ENCODE measurements at regions not wholly inside any gene's neighbourhood (a gene's known extent, or its start where the extent isn't known, plus 50 kb on each side); places are given as distances from the start of the nearest gene placed in this dataset.

DNA sequence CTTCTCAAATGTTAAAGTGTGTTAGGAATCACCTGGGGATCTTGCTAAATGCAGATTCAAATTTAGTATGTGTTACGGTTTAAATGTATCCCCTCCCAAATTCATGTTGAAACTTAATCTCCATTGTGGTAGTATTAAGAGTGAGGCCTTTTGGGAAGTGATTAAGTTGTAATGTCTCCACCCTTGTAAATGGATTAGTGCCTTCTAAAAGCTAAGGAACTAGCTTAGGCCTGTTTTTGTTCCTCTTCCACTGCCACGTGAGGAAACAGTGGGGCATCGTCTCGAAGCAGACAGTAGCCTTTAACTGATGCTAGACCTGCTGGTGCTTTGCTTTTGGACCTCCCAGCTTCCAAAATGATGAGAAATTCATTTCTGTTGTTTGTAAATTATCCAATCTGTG lies 52.3 kb upstream of the SEMA3D start:
- TF ChIP-seq POLR2AphosphoS5 (IDR thresholded peaks at IDR 0.05; ENCODE audit: borderline replicate concordance, low read depth, low read length) (no peak), EZH2 (IDR thresholded peaks at IDR 0.05) (no peak), FOXP2 (optimal IDR thresholded peaks at IDR 0.05; ENCODE audit: control extremely low read depth, extremely low read length, insufficient read depth) (no peak)

DNA sequence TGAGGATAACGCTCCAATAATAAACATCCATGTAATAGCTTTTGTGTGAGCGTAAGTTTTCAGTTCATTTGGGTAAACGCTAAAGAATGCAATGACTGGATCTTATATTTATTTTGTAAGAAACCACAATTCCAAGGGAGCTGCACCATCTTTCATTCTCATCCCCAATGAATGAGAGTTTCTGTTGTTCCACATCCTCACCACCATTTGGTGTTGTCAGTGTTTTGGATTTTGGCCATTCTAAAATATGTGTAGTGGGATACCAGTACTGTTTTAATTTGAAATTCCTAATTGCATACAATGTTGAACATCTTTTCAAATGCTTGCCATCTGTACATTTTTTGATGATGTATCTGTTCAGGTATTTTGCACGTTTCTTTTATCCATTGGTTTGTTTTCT lies 50.9 kb upstream of the SEMA3D start:
- Histone ChIP-seq H3K4me3 (no peak overlapping the region), H3K36me3 (ENCODE audit: insufficient read depth, low read length) (no peaks in the 10 kb centered on the region), H3K9me3 (ENCODE audit: low read depth, low read length) (no peaks in the 10 kb centered on the region), H3K9ac (ENCODE audit: insufficient read length) (no peak overlapping the region), H3K27ac (no peak overlapping the region)
- TF ChIP-seq POLR2AphosphoS5 (IDR thresholded peaks at IDR 0.05; ENCODE audit: borderline replicate concordance, low read depth, low read length): no peak
- TF ChIP-seq FOXP2 (optimal IDR thresholded peaks at IDR 0.05; ENCODE audit: control extremely low read depth, extremely low read length, insufficient read depth): no peak
- no peak for TF ChIP-seq EZH2 (IDR thresholded peaks at IDR 0.05)
- no peak for DNase-seq (ENCODE audit: low read depth, low spot score)

More for the DNA sequence above, 52.3 kb upstream of the SEMA3D start:
- Histone ChIP-seq H3K27ac (no peak overlapping the region), H3K4me3 (no peak overlapping the region), H3K9ac (ENCODE audit: insufficient read length) (no peak overlapping the region), H3K36me3 (ENCODE audit: insufficient read depth, low read length) (no peaks in the 10 kb centered on the region), H3K9me3 (ENCODE audit: low read depth, low read length) (no peaks in the 10 kb centered on the region)
- DNase-seq (ENCODE audit: low read depth, low spot score): no peak

Data from SK-N-MC (cell line).